GM23248 (cell line): ENCODE measurements at regions not wholly inside any gene's neighbourhood (a gene's known extent, or its start where the extent isn't known, plus 50 kb on each side); places are given as distances from the start of the nearest gene placed in this dataset.

Experiments used
- DNase-seq: peaks from one replicate; pipeline ENCODE4 v3.0.0-alpha.2; 2015
- H2AFZ ChIP-seq: fragments of 200-600 bp; sonication (generic); 2 replicates; pipeline ENCODE4 v1.6.1; 2016; ENCODE audit warnings: antibody characterized with exemption
- H3F3A ChIP-seq: fragments of 200-600 bp; sonication (generic); 2 replicates; pipeline ENCODE4 v1.6.1; 2016; ENCODE audit warnings: mild to moderate bottlenecking, antibody characterized with exemption, mixed run types; ENCODE audit not compliant: insufficient read depth
- H3K27ac ChIP-seq: fragments of 200-600 bp; sonication (generic); 2 replicates; pipeline ENCODE4 v1.5.1; 2016; ENCODE audit warnings: mild to moderate bottlenecking
- H3K27me3 ChIP-seq: fragments of 200-600 bp; sonication (generic); replicated peaks from 2 replicates; pipeline ENCODE4 v1.6.1; 2016; ENCODE audit warnings: mild to moderate bottlenecking; ENCODE audit not compliant: insufficient read depth
- H3K36me3 ChIP-seq: fragments of 200-600 bp; sonication (generic); 2 replicates; pipeline ENCODE4 v1.6.1; 2016; ENCODE audit warnings: low read depth, mild to moderate bottlenecking
- H3K4me1 ChIP-seq: fragments of 200-600 bp; sonication (generic); 2 replicates; pipeline ENCODE4 v1.6.1; 2016; ENCODE audit warnings: mild to moderate bottlenecking; ENCODE audit not compliant: insufficient read depth
- H3K4me2 ChIP-seq: fragments of 200-600 bp; sonication (generic); one replicate; pipeline ENCODE4 v1.6.1; 2016; ENCODE audit warnings: mild to moderate bottlenecking; ENCODE audit not compliant: unreplicated experiment
- H3K4me3 ChIP-seq: fragments of 200-600 bp; sonication (generic); 2 replicates; pipeline ENCODE4 v1.5.1; 2016; ENCODE audit warnings: mild to moderate bottlenecking
- H3K79me2 ChIP-seq: fragments of 200-600 bp; sonication (generic); 2 replicates; pipeline ENCODE4 v1.6.1; 2016; ENCODE audit warnings: mild to moderate bottlenecking; ENCODE audit not compliant: insufficient read depth
- H3K9ac ChIP-seq: fragments of 200-600 bp; sonication (generic); 2 replicates; pipeline ENCODE4 v1.6.1; 2016; ENCODE audit warnings: mild to moderate bottlenecking
- H3K9me2 ChIP-seq: fragments of 200-600 bp; sonication (generic); 2 replicates; pipeline ENCODE4 v1.6.1; 2016; ENCODE audit warnings: mixed run types, mild to moderate bottlenecking, moderate library complexity; ENCODE audit not compliant: insufficient read depth
- H3K9me3 ChIP-seq: fragments of 200-600 bp; sonication (generic); one replicate; pipeline ENCODE4 v1.6.1; 2017; ENCODE audit warnings: low read depth
- H4K20me1 ChIP-seq: fragments of 200-600 bp; sonication (generic); 2 replicates; pipeline ENCODE4 v1.6.0; 2016; ENCODE audit not compliant: insufficient read depth
- EZH2 ChIP-seq: fragments of 200-600 bp; sonication (generic); IDR thresholded peaks from 2 replicates; pipeline ENCODE4 v1.6.1; 2018; ENCODE audit warnings: antibody characterized with exemption, mild to moderate bottlenecking; ENCODE audit not compliant: insufficient read depth, poor library complexity, severe bottlenecking
- EZH2phosphoT487 ChIP-seq: fragments of 200-600 bp; sonication (generic); IDR thresholded peaks from 2 replicates; pipeline ENCODE4 v1.6.1; 2018; ENCODE audit warnings: antibody characterized with exemption, moderate library complexity, mild to moderate bottlenecking, low read depth; ENCODE audit not compliant: insufficient read depth
- WGBS, 2 experiments: methylation state at CpG; one replicate each; pipeline ENCODE4 v1.1.6; 2015 to 2017; ENCODE audit warnings: low lambda C conversion rate in 2 of 2, low coverage in 1 of 2; ENCODE audit errors: missing lambda C conversion rate in 2 of 2; 5-methylcytosine and 5-hydroxymethylcytosine counted together
- in situ Hi-C: fragments of 300-500 bp; cut with MboI; formaldehyde crosslinking; loops from 2 replicates; pipeline ENCODE4 v1.15.0; 2020

- no peak for DNase-seq
- H3K4me2 ChIP-seq, result no peak overlapping the region
- no peaks in the 10 kb centered on the region for H3K79me2 ChIP-seq
- no peaks in the 10 kb centered on the region for H4K20me1 ChIP-seq
- peaks cover 38% of the 10 kb centered on the region for H3K4me1 ChIP-seq
- H3K9ac ChIP-seq, result no peak overlapping the region
- H3K4me3 ChIP-seq, result no peak overlapping the region
- H2AFZ ChIP-seq, result no peak overlapping the region
- H3K9me3 ChIP-seq, result no peaks in the 10 kb centered on the region
- in situ Hi-C loops, result no loop called here
- WGBS, 2 experiments, result 98% methylated on average over 4 of the region's 4 CpGs
- H3K36me3 ChIP-seq, result no peaks in the 10 kb centered on the region
- TF ChIP-seq EZH2phosphoT487 (no peak), EZH2 (no peak)
- H3K27ac ChIP-seq, result no peak overlapping the region
- H3K9me2 ChIP-seq, result no peaks in the 10 kb centered on the region
- peaks cover 35% of the 10 kb centered on the region for H3F3A ChIP-seq
- H3K27me3 ChIP-seq, result no peaks in the 10 kb centered on the region
Measured at GRCh38 chr5:68480335-68480940, 264.9 kb downstream of the PIK3R1 start.

- no peak overlapping the region for H2AFZ ChIP-seq
- WGBS, 2 experiments, result 94 to 98% methylated on average over 2 of the region's 2 CpGs
- TF ChIP-seq EZH2phosphoT487 (no peak), EZH2 (no peak)
- no peak overlapping the region for H3K4me3 ChIP-seq
- H3K9me3 ChIP-seq, result no peaks in the 10 kb centered on the region
- H3K9ac ChIP-seq, result no peak overlapping the region
- H4K20me1 ChIP-seq, result no peaks in the 10 kb centered on the region
- H3K36me3 ChIP-seq, result no peaks in the 10 kb centered on the region
- H3K4me1 ChIP-seq, result peaks cover 39% of the 10 kb centered on the region
- peaks cover 39% of the 10 kb centered on the region for H3F3A ChIP-seq
- H3K27me3 ChIP-seq, result no peaks in the 10 kb centered on the region
- no peaks in the 10 kb centered on the region for H3K79me2 ChIP-seq
- in situ Hi-C loops, result no loop called here
- no peak for DNase-seq
- H3K27ac ChIP-seq, result no peak overlapping the region
- 0 out of 2 replicates have a peak, but pooled peaks cover 3% of the 10 kb centered on the region for H3K9me2 ChIP-seq
- H3K4me2 ChIP-seq, result no peak overlapping the region
Measured at GRCh38 chr5:68482199-68482598, 266.6 kb downstream of the PIK3R1 start.

- Histone ChIP-seq H3K9me3 (no peaks in the 10 kb centered on the region), H4K20me1 (no peaks in the 10 kb centered on the region), H3K36me3 (no peaks in the 10 kb centered on the region), H3K27ac (peak overlapping the region; percentile 75), H3K27me3 (no peaks in the 10 kb centered on the region), H3K4me3 (peak overlapping the region; percentile 33), H3K9me2 (0 out of 2 replicates have a peak, but pooled peaks cover 3% of the 10 kb centered on the region), H2AFZ (0 out of 2 replicates have a peak overlapping the region, but pooled peaks have one; percentile 34), H3K4me1 (peaks cover 21% of the 10 kb centered on the region), H3K4me2 (peak overlapping the region; percentile 36), H3F3A (peaks cover 27% of the 10 kb centered on the region), H3K9ac (peak overlapping the region; percentile 33; the same call in 1 of the 2 replicates), H3K79me2 (no peaks in the 10 kb centered on the region)
- TF ChIP-seq EZH2phosphoT487, result 0 out of 2 replicates have a peak, but pooled peaks have one; percentile 61
- no peak for TF ChIP-seq EZH2
- DNase-seq, result peak; percentile 80
- in situ Hi-C loops, result no loop called here
- WGBS, 2 experiments, result 11 to 20% methylated on average over 4 of the region's 4 CpGs
Measured at GRCh38 chr5:68484307-68485068, 268.9 kb downstream of the PIK3R1 start.

- no peaks in the 10 kb centered on the region for H3K27me3 ChIP-seq
- H2AFZ ChIP-seq, result no peak overlapping the region
- H3K27ac ChIP-seq, result no peak overlapping the region
- H3K9ac ChIP-seq, result no peak overlapping the region
- TF ChIP-seq EZH2phosphoT487 (no peak), EZH2 (no peak)
- WGBS, 2 experiments, result 100% methylated on average over 1 of the region's 1 CpG
- H3K9me2 ChIP-seq, result 0 out of 2 replicates have a peak, but pooled peaks cover 3% of the 10 kb centered on the region
- H3K4me3 ChIP-seq, result no peak overlapping the region
- H3K36me3 ChIP-seq, result no peaks in the 10 kb centered on the region
- no peak for DNase-seq
- in situ Hi-C loops, result no loop called here
- H3K4me1 ChIP-seq, result peaks cover 8% of the 10 kb centered on the region
- no peak overlapping the region for H3K4me2 ChIP-seq
- peaks cover 13% of the 10 kb centered on the region for H3F3A ChIP-seq
- H3K79me2 ChIP-seq, result no peaks in the 10 kb centered on the region
- no peaks in the 10 kb centered on the region for H3K9me3 ChIP-seq
- no peaks in the 10 kb centered on the region for H4K20me1 ChIP-seq
Measured at GRCh38 chr5:68489556-68489955, 274.0 kb downstream of the PIK3R1 start.
